Ishikawa (cell line): ENCODE measurements at regions not wholly inside any gene's neighbourhood (a gene's known extent, or its start where the extent isn't known, plus 50 kb on each side); places are given as distances from the start of the nearest gene placed in this dataset.

Experiments used
- RAD21 ChIP-seq: IDR thresholded peaks from 2 replicates; pipeline ENCODE4 v1.6.1; 2012; ENCODE audit warnings: low read depth

DNA sequence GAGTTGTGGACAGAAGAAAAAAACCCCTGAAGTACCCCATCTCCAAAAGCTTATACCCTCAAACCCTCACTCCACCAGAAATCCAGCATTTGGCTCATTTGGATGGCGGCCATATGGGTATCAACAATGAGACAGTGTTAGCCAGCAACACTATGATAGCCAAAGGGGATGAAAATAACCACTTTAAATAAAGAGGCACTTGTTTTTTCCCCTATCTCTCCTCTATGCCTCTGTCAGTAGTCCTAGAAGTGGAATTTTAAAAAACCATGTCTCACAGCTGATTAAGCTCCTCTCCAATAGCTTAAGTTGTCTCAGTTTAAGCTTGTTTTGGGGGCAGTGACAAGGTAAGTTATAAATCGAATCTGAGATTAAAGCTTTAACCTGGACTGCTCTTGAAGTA is 124.0 kb downstream of the MOSPD2 start:
- TF ChIP-seq RAD21: no peak
